ENCODE measurements at regions not wholly inside any gene's neighbourhood (a gene's known extent, or its start where the extent isn't known, plus 50 kb on each side); places are given as distances from the start of the nearest gene placed in this dataset.

- H3K4me1 ChIP-seq = no peaks in the 10 kb centered on the region
- no peak for DNase-seq
- no peak overlapping the region for H3K27ac ChIP-seq
- H3K36me3 ChIP-seq = no peaks in the 10 kb centered on the region
- H3K9me3 ChIP-seq = no peaks in the 10 kb centered on the region
- no peak overlapping the region for H3K4me3 ChIP-seq
- intact Hi-C loops (cut with DNase I; ENCODE audit: low total_unique reads) = no loop called here
- no peak for TF ChIP-seq POLR2A (IDR thresholded peaks at IDR 0.05)
- TF ChIP-seq CTCF (IDR thresholded peaks at IDR 0.05) = no peak
- H3K27me3 ChIP-seq = no peaks in the 10 kb centered on the region
Measured at GRCh38 chr10:130844310-130844709, 467.2 kb downstream of the TCERG1L start.

DNA sequence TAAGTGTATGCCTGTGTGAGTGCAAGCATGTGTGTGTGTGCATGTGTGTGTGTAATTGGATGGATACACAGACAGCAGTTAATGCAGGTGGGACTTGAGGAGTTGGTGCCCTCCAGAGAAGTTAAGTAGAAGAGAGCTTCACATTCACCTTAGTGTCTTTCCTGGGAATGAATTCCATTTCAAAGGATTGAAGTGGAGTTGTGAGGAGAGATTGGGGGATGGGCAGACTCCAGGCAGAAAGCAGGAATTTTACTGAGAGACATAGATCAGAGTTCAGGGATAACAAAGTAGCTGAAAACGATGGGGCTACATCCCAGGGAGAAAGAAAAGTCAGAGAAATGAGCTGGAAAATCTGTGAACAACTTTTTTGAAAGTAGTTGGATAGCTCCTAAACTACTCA is 464.4 kb downstream of the TCERG1L start:
- Histone ChIP-seq H3K36me3 (no peaks in the 10 kb centered on the region), H3K9me3 (no peaks in the 10 kb centered on the region), H3K27ac (no peak overlapping the region), H3K4me3 (no peak overlapping the region), H3K27me3 (no peaks in the 10 kb centered on the region), H3K4me1 (no peaks in the 10 kb centered on the region)
- intact Hi-C loops (cut with DNase I; ENCODE audit: low total_unique reads) = no loop called here
- no peak for TF ChIP-seq POLR2A (IDR thresholded peaks at IDR 0.05)
- no peak for TF ChIP-seq CTCF (IDR thresholded peaks at IDR 0.05)
- no peak for DNase-seq

DNA sequence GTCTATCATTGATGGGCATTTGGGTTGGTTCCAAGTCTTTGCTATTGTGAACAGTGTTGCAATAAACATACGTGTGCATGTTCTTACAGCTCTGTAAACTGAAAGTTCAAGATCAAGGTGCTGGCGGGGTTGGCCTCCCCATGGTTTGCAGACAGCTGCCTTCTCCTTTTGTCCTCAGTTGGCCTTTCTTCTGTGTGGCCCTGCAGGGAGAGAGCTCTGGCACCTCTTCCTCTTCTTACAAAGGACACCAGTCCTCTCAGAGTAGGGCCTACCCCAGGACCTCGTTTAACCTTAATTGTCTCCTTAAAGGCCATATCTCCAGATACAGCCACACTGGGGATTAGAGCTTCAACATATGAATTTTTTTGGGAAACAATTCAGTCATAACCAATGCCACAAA is 462.7 kb downstream of the TCERG1L start:
- intact Hi-C loops (cut with DNase I; ENCODE audit: low total_unique reads) = no loop called here
- TF ChIP-seq POLR2A (IDR thresholded peaks at IDR 0.05) (no peak), CTCF (IDR thresholded peaks at IDR 0.05) (no peak)
- no peak for DNase-seq
- Histone ChIP-seq H3K27ac (no peak overlapping the region), H3K27me3 (no peaks in the 10 kb centered on the region), H3K4me1 (no peaks in the 10 kb centered on the region), H3K4me3 (no peak overlapping the region), H3K36me3 (no peaks in the 10 kb centered on the region), H3K9me3 (no peaks in the 10 kb centered on the region)

DNA sequence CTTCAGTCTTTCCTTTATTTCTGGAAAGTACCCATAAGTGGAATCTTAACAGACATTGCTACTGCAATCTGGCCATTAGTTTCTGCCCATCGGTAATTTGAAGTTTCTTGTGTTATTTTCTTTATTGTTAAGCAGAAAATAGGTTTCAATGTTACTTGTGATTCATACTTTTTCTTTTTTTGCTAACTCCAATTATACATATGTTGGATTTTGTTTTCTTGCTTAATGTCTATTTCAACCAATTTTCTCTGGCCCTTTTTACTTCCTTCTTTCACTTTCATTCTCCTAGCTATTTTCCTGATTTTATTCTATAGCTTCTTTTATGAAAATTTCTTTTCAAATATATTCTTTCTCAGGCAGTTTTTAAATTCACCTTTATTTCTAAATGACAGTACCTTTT is 457.4 kb downstream of the TCERG1L start:
- H3K27me3 ChIP-seq = no peaks in the 10 kb centered on the region
- no peak for DNase-seq
- intact Hi-C loops (cut with DNase I; ENCODE audit: low total_unique reads) = no loop called here
- H3K36me3 ChIP-seq = no peaks in the 10 kb centered on the region
- no peak overlapping the region for H3K27ac ChIP-seq
- no peak for TF ChIP-seq CTCF (IDR thresholded peaks at IDR 0.05)
- no peak for TF ChIP-seq POLR2A (IDR thresholded peaks at IDR 0.05)
- H3K9me3 ChIP-seq = no peaks in the 10 kb centered on the region
- H3K4me3 ChIP-seq = no peak overlapping the region
- H3K4me1 ChIP-seq = no peaks in the 10 kb centered on the region

DNA sequence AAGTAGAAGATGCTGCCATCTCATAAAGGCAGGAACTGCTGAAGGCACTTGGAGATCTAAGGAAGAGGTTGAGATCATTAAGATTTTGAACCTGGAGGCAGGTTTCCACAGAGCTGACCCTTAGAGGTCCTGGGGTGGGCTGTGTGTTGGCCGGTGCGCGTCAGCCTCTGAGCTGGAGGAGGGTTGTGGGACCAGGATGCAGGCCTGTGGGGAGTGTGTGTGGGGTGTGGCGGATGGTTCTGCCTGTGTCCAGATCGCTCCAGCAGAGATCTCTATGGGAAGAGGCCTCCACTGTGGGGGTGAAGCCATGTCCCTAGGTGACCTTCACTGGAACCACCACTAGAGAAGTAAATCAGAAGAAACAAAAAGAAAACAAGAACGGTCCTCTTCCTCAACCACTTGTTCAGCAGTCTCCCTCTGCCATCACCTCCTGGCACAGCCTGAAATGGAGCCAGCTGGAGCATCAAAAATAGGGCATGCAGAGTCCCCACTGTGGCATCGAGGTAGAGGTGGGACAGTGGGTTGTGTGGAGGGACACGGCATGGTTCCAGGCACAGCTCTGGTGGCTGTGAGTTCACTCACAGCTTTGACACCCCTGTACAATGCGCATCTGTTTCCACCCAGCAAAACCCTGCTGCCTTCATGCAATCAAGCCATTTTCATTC is 453.8 kb downstream of the TCERG1L start:
- H3K36me3 ChIP-seq = no peaks in the 10 kb centered on the region
- no peak overlapping the region for H3K4me3 ChIP-seq
- H3K9me3 ChIP-seq = no peaks in the 10 kb centered on the region
- intact Hi-C loops (cut with DNase I; ENCODE audit: low total_unique reads) = no loop called here
- H3K4me1 ChIP-seq = no peaks in the 10 kb centered on the region
- no peak for DNase-seq
- H3K27ac ChIP-seq = no peak overlapping the region
- TF ChIP-seq CTCF (IDR thresholded peaks at IDR 0.05) (no peak), POLR2A (IDR thresholded peaks at IDR 0.05) (no peak)
- H3K27me3 ChIP-seq = no peaks in the 10 kb centered on the region
